ENCODE measurements at regions not wholly inside any gene's neighbourhood (a gene's known extent, or its start where the extent isn't known, plus 50 kb on each side); places are given as distances from the start of the nearest gene placed in this dataset.

DNA sequence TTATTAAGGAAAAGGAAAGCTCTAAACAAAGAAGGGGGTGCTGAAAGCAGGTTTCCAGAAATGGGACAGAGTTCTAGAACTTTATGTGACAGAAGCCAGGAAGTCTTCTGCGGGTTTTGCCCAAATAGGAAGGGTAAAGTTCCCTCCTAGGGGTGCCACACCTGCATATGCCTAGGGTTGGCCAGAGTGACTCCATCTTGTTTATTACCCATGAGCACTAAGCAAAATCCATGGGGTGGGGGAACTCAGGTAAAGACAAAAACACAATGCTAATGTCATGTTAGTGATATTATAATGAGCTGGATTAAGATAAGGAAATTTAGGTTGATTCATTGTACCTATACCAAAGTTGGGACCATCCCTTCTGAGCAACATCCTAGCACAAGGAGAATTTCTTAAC lies 1132.7 kb downstream of the KCNT2 start (continued):
- TF ChIP-seq, protein P1, sequence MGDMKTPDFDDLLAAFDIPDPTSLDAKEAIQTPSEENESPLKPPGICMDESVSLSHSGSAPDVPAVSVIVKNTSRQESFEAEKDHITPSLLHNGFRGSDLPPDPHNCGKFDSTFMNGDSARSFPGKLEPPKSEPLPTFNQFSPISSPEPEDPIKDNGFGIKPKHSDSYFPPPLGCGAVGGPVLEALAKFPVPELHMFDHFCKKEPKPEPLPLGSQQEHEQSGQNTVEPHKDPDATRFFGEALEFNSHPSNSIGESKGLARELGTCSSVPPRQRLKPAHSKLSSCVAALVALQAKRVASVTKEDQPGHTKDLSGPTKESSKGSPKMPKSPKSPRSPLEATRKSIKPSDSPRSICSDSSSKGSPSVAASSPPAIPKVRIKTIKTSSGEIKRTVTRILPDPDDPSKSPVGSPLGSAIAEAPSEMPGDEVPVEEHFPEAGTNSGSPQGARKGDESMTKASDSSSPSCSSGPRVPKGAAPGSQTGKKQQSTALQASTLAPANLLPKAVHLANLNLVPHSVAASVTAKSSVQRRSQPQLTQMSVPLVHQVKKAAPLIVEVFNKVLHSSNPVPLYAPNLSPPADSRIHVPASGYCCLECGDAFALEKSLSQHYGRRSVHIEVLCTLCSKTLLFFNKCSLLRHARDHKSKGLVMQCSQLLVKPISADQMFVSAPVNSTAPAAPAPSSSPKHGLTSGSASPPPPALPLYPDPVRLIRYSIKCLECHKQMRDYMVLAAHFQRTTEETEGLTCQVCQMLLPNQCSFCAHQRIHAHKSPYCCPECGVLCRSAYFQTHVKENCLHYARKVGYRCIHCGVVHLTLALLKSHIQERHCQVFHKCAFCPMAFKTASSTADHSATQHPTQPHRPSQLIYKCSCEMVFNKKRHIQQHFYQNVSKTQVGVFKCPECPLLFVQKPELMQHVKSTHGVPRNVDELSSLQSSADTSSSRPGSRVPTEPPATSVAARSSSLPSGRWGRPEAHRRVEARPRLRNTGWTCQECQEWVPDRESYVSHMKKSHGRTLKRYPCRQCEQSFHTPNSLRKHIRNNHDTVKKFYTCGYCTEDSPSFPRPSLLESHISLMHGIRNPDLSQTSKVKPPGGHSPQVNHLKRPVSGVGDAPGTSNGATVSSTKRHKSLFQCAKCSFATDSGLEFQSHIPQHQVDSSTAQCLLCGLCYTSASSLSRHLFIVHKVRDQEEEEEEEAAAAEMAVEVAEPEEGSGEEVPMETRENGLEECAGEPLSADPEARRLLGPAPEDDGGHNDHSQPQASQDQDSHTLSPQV (IDR thresholded peaks at IDR 0.05) = no peak
- TF ChIP-seq CHD4 (IDR thresholded peaks at IDR 0.05) (no peak), POLR2AphosphoS2 (IDR thresholded peaks at IDR 0.05; ENCODE audit: low read depth, low read length) (no peak)
- TF ChIP-seq, protein P2, sequence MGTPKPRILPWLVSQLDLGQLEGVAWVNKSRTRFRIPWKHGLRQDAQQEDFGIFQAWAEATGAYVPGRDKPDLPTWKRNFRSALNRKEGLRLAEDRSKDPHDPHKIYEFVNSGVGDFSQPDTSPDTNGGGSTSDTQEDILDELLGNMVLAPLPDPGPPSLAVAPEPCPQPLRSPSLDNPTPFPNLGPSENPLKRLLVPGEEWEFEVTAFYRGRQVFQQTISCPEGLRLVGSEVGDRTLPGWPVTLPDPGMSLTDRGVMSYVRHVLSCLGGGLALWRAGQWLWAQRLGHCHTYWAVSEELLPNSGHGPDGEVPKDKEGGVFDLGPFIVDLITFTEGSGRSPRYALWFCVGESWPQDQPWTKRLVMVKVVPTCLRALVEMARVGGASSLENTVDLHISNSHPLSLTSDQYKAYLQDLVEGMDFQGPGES (IDR thresholded peaks at IDR 0.05) = no peak

DNA sequence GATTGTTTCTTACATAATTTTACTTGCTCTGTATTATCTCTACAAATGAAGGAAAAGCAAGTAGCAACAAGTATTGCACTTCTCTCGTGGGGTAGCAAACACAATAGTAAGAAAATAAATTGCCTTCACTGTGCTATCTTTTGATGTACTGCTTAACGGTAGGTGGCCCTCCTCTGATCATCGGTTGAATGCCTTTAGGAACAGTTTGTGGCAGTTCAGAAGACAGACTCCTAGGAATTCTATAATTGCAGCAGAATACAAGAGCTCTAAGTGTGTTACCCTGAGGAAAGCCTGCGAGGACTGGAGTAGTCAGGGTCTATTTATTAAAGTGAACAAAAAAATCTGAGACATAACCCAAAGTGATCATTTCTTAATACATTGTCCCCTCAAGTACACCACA lies 1135.9 kb downstream of the KCNT2 start:
- SMC1A ChIA-PET (ENCODE audit: uncharacterized antibody, unreplicated experiment) = no interaction called here
- no peak overlapping the region for H3K27ac ChIP-seq (ENCODE audit: control insufficient read depth, insufficient read depth)
- no peaks in the 10 kb centered on the region for H3K27me3 ChIP-seq (replicated peaks in 1 of 2; ENCODE audit: control insufficient read depth in 2 of 2, insufficient read depth in 2 of 2, low read length in 1 of 2)
- CTCF ChIA-PET = no interaction called here
- RAD21 ChIA-PET (ENCODE audit: unreplicated experiment) = interaction anchor here (1.0 kb wide), 1 partner anchor 127 kb away, joined by 4 read pairs; no protein-coding TSS in a partner anchor
- ATAC-seq (no peak), FAIRE-seq (no peak), DNase-seq (ENCODE audit: low read depth, low spot score) (no peak)
- no peaks in the 10 kb centered on the region for H4K20me1 ChIP-seq (ENCODE audit: control insufficient read depth, insufficient read depth)
- H3K79me2 ChIP-seq (ENCODE audit: control insufficient read depth, insufficient read depth, low read length) = no peaks in the 10 kb centered on the region
- POLR2A ChIA-PET = no interaction called here
- 7% methylated on average over 4 of the region's 4 CpGs for WGBS (ENCODE audit: insufficient coverage, insufficient replicate concordance, low lambda C conversion rate, missing lambda C conversion rate)
- no peak overlapping the region for H3K4me2 ChIP-seq (ENCODE audit: control insufficient read depth, insufficient read depth)
- no peak overlapping the region for H3K4me3 ChIP-seq
- no peaks in the 10 kb centered on the region for H3K4me1 ChIP-seq (ENCODE audit: control insufficient read depth, insufficient read depth, low read length)
- H2AFZ ChIP-seq (ENCODE audit: control insufficient read depth, low read depth, low read length) = no peak overlapping the region
- H3K36me3 ChIP-seq (ENCODE audit: control insufficient read depth in 2 of 2, insufficient read depth in 2 of 2, low read length in 1 of 2) = no peaks in the 10 kb centered on the region
- intact Hi-C loops (cut with micrococcal nuclease; ENCODE audit: unreplicated experiment) = no loop called here
- H3K9me3 ChIP-seq (replicated peaks; ENCODE audit: control insufficient read depth, insufficient read depth, low read length) = no peaks in the 10 kb centered on the region
- in situ Hi-C loops (cut with MboI) = no loop called here
- BruUV-seq (replicated peaks) = no TSS peak
- no peak overlapping the region for H3K9ac ChIP-seq (ENCODE audit: control insufficient read depth, insufficient read depth, low read length)
- no peak for TF ChIP-seq NFIC (IDR thresholded peaks at IDR 0.05; ENCODE audit: low read depth, low read length)
- no peak for TF ChIP-seq RELA (IDR thresholded peaks at IDR 0.05; ENCODE audit: borderline replicate concordance, partially characterized antibody)
- TF ChIP-seq, protein P3, sequence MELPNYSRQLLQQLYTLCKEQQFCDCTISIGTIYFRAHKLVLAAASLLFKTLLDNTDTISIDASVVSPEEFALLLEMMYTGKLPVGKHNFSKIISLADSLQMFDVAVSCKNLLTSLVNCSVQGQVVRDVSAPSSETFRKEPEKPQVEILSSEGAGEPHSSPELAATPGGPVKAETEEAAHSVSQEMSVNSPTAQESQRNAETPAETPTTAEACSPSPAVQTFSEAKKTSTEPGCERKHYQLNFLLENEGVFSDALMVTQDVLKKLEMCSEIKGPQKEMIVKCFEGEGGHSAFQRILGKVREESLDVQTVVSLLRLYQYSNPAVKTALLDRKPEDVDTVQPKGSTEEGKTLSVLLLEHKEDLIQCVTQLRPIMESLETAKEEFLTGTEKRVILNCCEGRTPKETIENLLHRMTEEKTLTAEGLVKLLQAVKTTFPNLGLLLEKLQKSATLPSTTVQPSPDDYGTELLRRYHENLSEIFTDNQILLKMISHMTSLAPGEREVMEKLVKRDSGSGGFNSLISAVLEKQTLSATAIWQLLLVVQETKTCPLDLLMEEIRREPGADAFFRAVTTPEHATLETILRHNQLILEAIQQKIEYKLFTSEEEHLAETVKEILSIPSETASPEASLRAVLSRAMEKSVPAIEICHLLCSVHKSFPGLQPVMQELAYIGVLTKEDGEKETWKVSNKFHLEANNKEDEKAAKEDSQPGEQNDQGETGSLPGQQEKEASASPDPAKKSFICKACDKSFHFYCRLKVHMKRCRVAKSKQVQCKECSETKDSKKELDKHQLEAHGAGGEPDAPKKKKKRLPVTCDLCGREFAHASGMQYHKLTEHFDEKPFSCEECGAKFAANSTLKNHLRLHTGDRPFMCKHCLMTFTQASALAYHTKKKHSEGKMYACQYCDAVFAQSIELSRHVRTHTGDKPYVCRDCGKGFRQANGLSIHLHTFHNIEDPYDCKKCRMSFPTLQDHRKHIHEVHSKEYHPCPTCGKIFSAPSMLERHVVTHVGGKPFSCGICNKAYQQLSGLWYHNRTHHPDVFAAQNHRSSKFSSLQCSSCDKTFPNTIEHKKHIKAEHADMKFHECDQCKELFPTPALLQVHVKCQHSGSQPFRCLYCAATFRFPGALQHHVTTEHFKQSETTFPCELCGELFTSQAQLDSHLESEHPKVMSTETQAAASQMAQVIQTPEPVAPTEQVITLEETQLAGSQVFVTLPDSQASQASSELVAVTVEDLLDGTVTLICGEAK (IDR thresholded peaks at IDR 0.05; ENCODE audit: borderline replicate concordance) = no peak
- TF ChIP-seq SPI1 (IDR thresholded peaks at IDR 0.05; ENCODE audit: borderline replicate concordance, insufficient read depth, low read depth, low read length) = no peak
